Stimulated activated naive CD8-positive, alpha-beta T cell treated with anti-CD3 and anti-CD28 coated beads, Interleukin-15, Interleukin-2, amounts not matched to agents 100 U/mL and 50 U/mL, for 24 hours (primary cell): ENCODE measurements at regions not wholly inside any gene's neighbourhood (a gene's known extent, or its start where the extent isn't known, plus 50 kb on each side); places are given as distances from the start of the nearest gene placed in this dataset.

Source experiments
- ATAC-seq: fragments of 150-1000 bp; cut with Tn5 transposase; one replicate; pipeline ENCODE4 v1.10.0; 2021
- DNase-seq: peaks from one replicate; pipeline ENCODE4 v3.0.0; 2021

GRCh38 chr4:115332078-115332477, 218.7 kb upstream of the NDST4 start:
- no peak for DNase-seq
- no peak for ATAC-seq

GRCh38 chr4:115331241-115331640, 217.8 kb upstream of the NDST4 start:
- ATAC-seq (no peak), DNase-seq (no peak)

- DNase-seq (no peak), ATAC-seq (no peak)
Measured at GRCh38 chr4:115325836-115326235, 212.4 kb upstream of the NDST4 start.

GRCh38 chr4:115323106-115323707, 209.8 kb upstream of the NDST4 start:
- DNase-seq = no peak
- no peak for ATAC-seq

GRCh38 chr4:115315182-115315581, 201.8 kb upstream of the NDST4 start:
- ATAC-seq (no peak), DNase-seq (no peak)

- no peak for ATAC-seq
- DNase-seq = no peak
Measured at GRCh38 chr4:115310641-115311040, 197.2 kb upstream of the NDST4 start.

- ATAC-seq = no peak
Measured at GRCh38 chr4:115294717-115295116, 181.3 kb upstream of the NDST4 start.

GRCh38 chr4:115293093-115293462, 179.7 kb upstream of the NDST4 start:
- DNase-seq (no peak), ATAC-seq (no peak)

More at GRCh38 chr4:115294717-115295116, 181.3 kb upstream of the NDST4 start:
- no peak for DNase-seq

- no peak for ATAC-seq
- no peak for DNase-seq
Measured at GRCh38 chr4:115292320-115293092, 179.1 kb upstream of the NDST4 start.

- ATAC-seq (no peak), DNase-seq (no peak)
Measured at GRCh38 chr4:115287426-115287825, 174.0 kb upstream of the NDST4 start.

- no peak for ATAC-seq
- no peak for DNase-seq
Measured at GRCh38 chr4:115279330-115279729, 165.9 kb upstream of the NDST4 start.

- ATAC-seq (no peak), DNase-seq (no peak)
Measured at GRCh38 chr4:115278830-115279229, 165.4 kb upstream of the NDST4 start.

- ATAC-seq = no peak
- DNase-seq = no peak
Measured at GRCh38 chr4:115275615-115276014, 162.2 kb upstream of the NDST4 start.

- DNase-seq = no peak
- ATAC-seq = no peak
Measured at GRCh38 chr4:115274545-115274944, 161.1 kb upstream of the NDST4 start.

- ATAC-seq = no peak
Measured at GRCh38 chr4:115272594-115272993, 159.2 kb upstream of the NDST4 start.

GRCh38 chr4:115272185-115272584, 158.8 kb upstream of the NDST4 start:
- DNase-seq (no peak), ATAC-seq (no peak)

More at GRCh38 chr4:115272594-115272993, 159.2 kb upstream of the NDST4 start:
- DNase-seq = no peak

GRCh38 chr4:115260195-115260594, 146.8 kb upstream of the NDST4 start:
- ATAC-seq = no peak
- no peak for DNase-seq

- no peak for ATAC-seq
Measured at GRCh38 chr4:115259642-115260041, 146.2 kb upstream of the NDST4 start.

GRCh38 chr4:115249808-115250207, 136.4 kb upstream of the NDST4 start:
- DNase-seq = no peak
- no peak for ATAC-seq

More at GRCh38 chr4:115259642-115260041, 146.2 kb upstream of the NDST4 start:
- DNase-seq = no peak

GRCh38 chr4:115234405-115235093, 121.1 kb upstream of the NDST4 start:
- DNase-seq (no peak), ATAC-seq (no peak)

GRCh38 chr4:115233600-115233999, 120.2 kb upstream of the NDST4 start:
- ATAC-seq (no peak), DNase-seq (no peak)

GRCh38 chr4:115229873-115230272, 116.5 kb upstream of the NDST4 start:
- ATAC-seq (no peak), DNase-seq (no peak)

- ATAC-seq = no peak
- DNase-seq = no peak
Measured at GRCh38 chr4:115228851-115229250, 115.4 kb upstream of the NDST4 start.
